ENCODE measurements at regions not wholly inside any gene's neighbourhood (a gene's known extent, or its start where the extent isn't known, plus 50 kb on each side); places are given as distances from the start of the nearest gene placed in this dataset.

GRCh38 chr1:239778208-239778813, 313.4 kb upstream of the FMN2 start:
- H3K9ac ChIP-seq (ENCODE audit: low read length) = no peak overlapping the region
- H3K79me2 ChIP-seq (ENCODE audit: low read length) = peaks cover 3% of the 10 kb centered on the region; the same call in 1 of the 2 replicates
- H3K9me2 ChIP-seq (replicated peaks; ENCODE audit: insufficient read depth, low read length) = no peaks in the 10 kb centered on the region
- H3K27ac ChIP-seq (ENCODE audit: low read length) = no peak overlapping the region
- H3K9me3 ChIP-seq (replicated peaks; ENCODE audit: insufficient read depth, low read length) = no peaks in the 10 kb centered on the region
- no peaks in the 10 kb centered on the region for H3K4me1 ChIP-seq (ENCODE audit: low read length)
- H2AFZ ChIP-seq (ENCODE audit: low read length) = no peak overlapping the region
- no peaks in the 10 kb centered on the region; the same call in 1 of the 2 replicates for H3K36me3 ChIP-seq (replicated peaks; ENCODE audit: insufficient read depth, low read length)
- H4K20me1 ChIP-seq (ENCODE audit: insufficient read depth, low read length) = no peaks in the 10 kb centered on the region
- TF ChIP-seq EZH2 (optimal IDR thresholded peaks at IDR 0.05; ENCODE audit: low read depth, low read length) (no peak), EZH2phosphoT487 (IDR thresholded peaks at IDR 0.05; ENCODE audit: low read length) (no peak), CTCF (IDR thresholded peaks at IDR 0.05; ENCODE audit: low read length) (no peak)
- H3K27me3 ChIP-seq (replicated peaks; ENCODE audit: insufficient read depth, low read length) = no peaks in the 10 kb centered on the region
- DNase-seq = no peak
- H3F3A ChIP-seq (ENCODE audit: insufficient read depth, low read length) = no peaks in the 10 kb centered on the region
- H3K4me2 ChIP-seq (ENCODE audit: low read depth, low read length) = no peak overlapping the region
- H3K4me3 ChIP-seq (ENCODE audit: low read length) = no peak overlapping the region

GRCh38 chr1:239779962-239780361, 311.7 kb upstream of the FMN2 start:
- Histone ChIP-seq H3K27me3 (replicated peaks; ENCODE audit: insufficient read depth, low read length) (no peaks in the 10 kb centered on the region), H3K9ac (ENCODE audit: low read length) (no peak overlapping the region), H4K20me1 (ENCODE audit: insufficient read depth, low read length) (no peaks in the 10 kb centered on the region), H2AFZ (ENCODE audit: low read length) (no peak overlapping the region), H3K4me1 (ENCODE audit: low read length) (no peaks in the 10 kb centered on the region), H3K27ac (ENCODE audit: low read length) (no peak overlapping the region), H3K36me3 (replicated peaks; ENCODE audit: insufficient read depth, low read length) (no peaks in the 10 kb centered on the region; the same call in 1 of the 2 replicates), H3K4me3 (ENCODE audit: low read length) (no peak overlapping the region), H3K9me3 (replicated peaks; ENCODE audit: insufficient read depth, low read length) (no peaks in the 10 kb centered on the region), H3K79me2 (ENCODE audit: low read length) (peaks cover 3% of the 10 kb centered on the region; the same call in 1 of the 2 replicates), H3K9me2 (replicated peaks; ENCODE audit: insufficient read depth, low read length) (no peaks in the 10 kb centered on the region), H3F3A (ENCODE audit: insufficient read depth, low read length) (no peaks in the 10 kb centered on the region), H3K4me2 (ENCODE audit: low read depth, low read length) (no peak overlapping the region)
- DNase-seq = no peak
- TF ChIP-seq EZH2 (optimal IDR thresholded peaks at IDR 0.05; ENCODE audit: low read depth, low read length) (no peak), CTCF (IDR thresholded peaks at IDR 0.05; ENCODE audit: low read length) (no peak), EZH2phosphoT487 (IDR thresholded peaks at IDR 0.05; ENCODE audit: low read length) (no peak)

- H4K20me1 ChIP-seq (ENCODE audit: insufficient read depth, low read length) = no peaks in the 10 kb centered on the region
- no peaks in the 10 kb centered on the region for H3F3A ChIP-seq (ENCODE audit: insufficient read depth, low read length)
- no peak overlapping the region for H2AFZ ChIP-seq (ENCODE audit: low read length)
- DNase-seq = no peak
- no peak overlapping the region for H3K27ac ChIP-seq (ENCODE audit: low read length)
- H3K36me3 ChIP-seq (replicated peaks; ENCODE audit: insufficient read depth, low read length) = no peaks in the 10 kb centered on the region
- TF ChIP-seq EZH2phosphoT487 (IDR thresholded peaks at IDR 0.05; ENCODE audit: low read length) (no peak), EZH2 (optimal IDR thresholded peaks at IDR 0.05; ENCODE audit: low read depth, low read length) (no peak), CTCF (IDR thresholded peaks at IDR 0.05; ENCODE audit: low read length) (no peak)
- no peak overlapping the region for H3K4me3 ChIP-seq (ENCODE audit: low read length)
- no peaks in the 10 kb centered on the region for H3K9me3 ChIP-seq (replicated peaks; ENCODE audit: insufficient read depth, low read length)
- no peaks in the 10 kb centered on the region for H3K9me2 ChIP-seq (replicated peaks; ENCODE audit: insufficient read depth, low read length)
- no peak overlapping the region for H3K9ac ChIP-seq (ENCODE audit: low read length)
- peaks cover 3% of the 10 kb centered on the region; the same call in 1 of the 2 replicates for H3K79me2 ChIP-seq (ENCODE audit: low read length)
- no peaks in the 10 kb centered on the region for H3K27me3 ChIP-seq (replicated peaks; ENCODE audit: insufficient read depth, low read length)
- no peak overlapping the region for H3K4me2 ChIP-seq (ENCODE audit: low read depth, low read length)
- H3K4me1 ChIP-seq (ENCODE audit: low read length) = no peaks in the 10 kb centered on the region
Observed at GRCh38 chr1:239784896-239785295, 306.8 kb upstream of the FMN2 start.
